ENCODE measurements at regions not wholly inside any gene's neighbourhood (a gene's known extent, or its start where the extent isn't known, plus 50 kb on each side); places are given as distances from the start of the nearest gene placed in this dataset.

DNA sequence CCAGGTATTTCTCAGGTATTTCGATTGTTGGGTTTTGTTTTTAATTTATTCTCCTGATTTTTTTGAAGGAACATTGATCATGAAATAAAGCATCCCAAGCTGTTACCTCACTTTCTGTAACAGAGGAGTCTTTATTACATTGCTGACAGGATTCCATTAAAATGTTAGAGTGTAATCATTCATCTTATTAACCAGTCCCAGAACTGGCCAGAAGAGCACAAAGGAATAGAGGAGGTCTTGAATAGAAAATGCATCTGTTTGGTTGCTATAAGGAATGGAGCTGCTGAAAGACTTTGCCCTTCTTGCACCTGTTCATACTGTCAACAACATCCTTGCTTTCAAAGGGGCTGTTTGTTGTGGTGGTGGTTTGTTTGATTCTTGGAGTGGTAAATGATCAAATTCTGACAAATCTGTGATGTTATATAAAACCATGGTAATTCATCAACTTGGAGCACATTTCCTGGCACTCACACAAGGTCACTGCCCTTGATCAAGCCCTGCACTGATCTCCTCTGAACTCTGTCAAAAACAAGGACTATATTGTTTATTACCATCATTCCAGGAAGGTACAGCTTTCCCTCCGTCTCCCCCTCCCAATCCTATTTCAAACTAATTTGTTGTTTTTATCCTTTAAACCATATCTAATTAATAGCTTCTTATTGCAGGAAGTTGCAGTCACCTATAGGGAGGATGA, 215.8 kb downstream of the PCDH19 start:
- TF ChIP-seq, protein P1, sequence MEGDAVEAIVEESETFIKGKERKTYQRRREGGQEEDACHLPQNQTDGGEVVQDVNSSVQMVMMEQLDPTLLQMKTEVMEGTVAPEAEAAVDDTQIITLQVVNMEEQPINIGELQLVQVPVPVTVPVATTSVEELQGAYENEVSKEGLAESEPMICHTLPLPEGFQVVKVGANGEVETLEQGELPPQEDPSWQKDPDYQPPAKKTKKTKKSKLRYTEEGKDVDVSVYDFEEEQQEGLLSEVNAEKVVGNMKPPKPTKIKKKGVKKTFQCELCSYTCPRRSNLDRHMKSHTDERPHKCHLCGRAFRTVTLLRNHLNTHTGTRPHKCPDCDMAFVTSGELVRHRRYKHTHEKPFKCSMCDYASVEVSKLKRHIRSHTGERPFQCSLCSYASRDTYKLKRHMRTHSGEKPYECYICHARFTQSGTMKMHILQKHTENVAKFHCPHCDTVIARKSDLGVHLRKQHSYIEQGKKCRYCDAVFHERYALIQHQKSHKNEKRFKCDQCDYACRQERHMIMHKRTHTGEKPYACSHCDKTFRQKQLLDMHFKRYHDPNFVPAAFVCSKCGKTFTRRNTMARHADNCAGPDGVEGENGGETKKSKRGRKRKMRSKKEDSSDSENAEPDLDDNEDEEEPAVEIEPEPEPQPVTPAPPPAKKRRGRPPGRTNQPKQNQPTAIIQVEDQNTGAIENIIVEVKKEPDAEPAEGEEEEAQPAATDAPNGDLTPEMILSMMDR (IDR thresholded peaks at IDR 0.05), result no peak
- TF ChIP-seq CHD2 (IDR thresholded peaks at IDR 0.05; ENCODE audit: low read length, partially characterized antibody) (no peak), ZNF302 (CRISPR knock-in tag; IDR thresholded peaks at IDR 0.05) (no peak), JUN (IDR thresholded peaks at IDR 0.05) (no peak), EP300 (IDR thresholded peaks at IDR 0.05) (no peak), ESRRA (IDR thresholded peaks at IDR 0.05; ENCODE audit: borderline replicate concordance, low read length) (no peak)
